Osteoblast (primary cell): ENCODE measurements at regions not wholly inside any gene's neighbourhood (a gene's known extent, or its start where the extent isn't known, plus 50 kb on each side); places are given as distances from the start of the nearest gene placed in this dataset.
"Not testable (repeated sequence)": the region's sequence is repeated elsewhere in the genome, so short reads cannot be mapped to it uniquely, and the experiment has no call there.

Experiments used
- DNase-seq: peaks from one replicate; pipeline ENCODE4 v3.0.0; 2011; ENCODE audit warnings: low spot score, mixed read lengths; ENCODE audit not compliant: insufficient read length; ENCODE audit errors: missing footprints
- H2AFZ ChIP-seq: 2 replicates; pipeline ENCODE4 v1.6.0; 2011; ENCODE audit warnings: mild to moderate bottlenecking, low read length
- H3K27ac ChIP-seq: 2 replicates; pipeline ENCODE4 v1.5.1; 2011; ENCODE audit warnings: mild to moderate bottlenecking, low read depth, low read length, moderate library complexity
- H3K27me3 ChIP-seq: 2 replicates; pipeline ENCODE4 v1.6.0; 2012; ENCODE audit warnings: mild to moderate bottlenecking, control low read depth, inconsistent platforms, low read length, moderate library complexity; ENCODE audit not compliant: insufficient read depth
- H3K36me3 ChIP-seq: 2 replicates; pipeline ENCODE4 v1.5.1; 2011; ENCODE audit warnings: mild to moderate bottlenecking, low read length, control low read depth, moderate library complexity; ENCODE audit not compliant: insufficient read depth
- H3K4me1 ChIP-seq: 2 replicates; pipeline ENCODE4 v1.5.1; 2011; ENCODE audit warnings: mild to moderate bottlenecking, low read length, control low read depth, moderate library complexity; ENCODE audit not compliant: insufficient read depth
- H3K4me2 ChIP-seq: 2 replicates; pipeline ENCODE4 v1.6.0; 2011; ENCODE audit warnings: mild to moderate bottlenecking, low read length; ENCODE audit not compliant: insufficient read depth
- H3K4me3 ChIP-seq: fragments of 200-600 bp; sonication (generic); 3 replicates; pipeline ENCODE4 v1.5.1; 2012; ENCODE audit warnings: mild to moderate bottlenecking, low read length, inconsistent platforms; ENCODE audit not compliant: insufficient read depth
- H3K79me2 ChIP-seq: 2 replicates; pipeline ENCODE4 v1.6.0; 2012; ENCODE audit warnings: mild to moderate bottlenecking, low read length, control low read depth, inconsistent platforms; ENCODE audit not compliant: insufficient read depth
- H3K9me3 ChIP-seq: 2 replicates; pipeline ENCODE4 v1.5.1; 2011; ENCODE audit warnings: low read depth, low read length, control low read depth
- H4K20me1 ChIP-seq: 2 replicates; pipeline ENCODE4 v1.6.0; 2012; ENCODE audit warnings: mild to moderate bottlenecking, low read length, control low read depth; ENCODE audit not compliant: insufficient read depth
- TF ChIP-seq, protein P1 (sequence below): IDR thresholded peaks from 2 replicates; pipeline ENCODE4 v1.5.1; 2011; ENCODE audit warnings: mild to moderate bottlenecking, low read depth, low read length, moderate library complexity; ENCODE audit errors: extremely low read depth

DNA sequence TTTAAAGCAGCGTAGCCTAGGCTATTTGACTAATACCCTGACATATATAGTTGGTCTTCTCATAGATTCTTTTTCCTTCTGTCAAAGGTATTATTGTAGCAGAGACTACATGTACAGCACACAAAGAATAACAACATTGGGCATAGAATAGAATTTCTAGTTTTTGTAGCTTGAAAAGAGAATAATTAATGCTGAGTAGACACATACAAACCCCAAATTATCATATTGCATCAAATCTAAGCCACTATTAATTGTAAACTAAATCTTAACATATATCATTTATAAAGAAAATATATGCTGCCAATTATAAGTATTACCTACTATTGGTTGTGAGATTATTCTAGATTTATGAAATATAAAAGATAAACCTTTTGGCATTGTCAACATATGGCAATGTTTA, 574.5 kb downstream of the SLCO4C1 start:
- Histone ChIP-seq H3K4me1 (no peaks in the 10 kb centered on the region), H3K27me3 (no peaks in the 10 kb centered on the region), H2AFZ (no peak overlapping the region), H4K20me1 (no peaks in the 10 kb centered on the region), H3K9me3 (no peaks in the 10 kb centered on the region), H3K79me2 (no peaks in the 10 kb centered on the region), H3K36me3 (no peaks in the 10 kb centered on the region), H3K4me3 (no peak overlapping the region), H3K4me2 (no peak overlapping the region), H3K27ac (no peak overlapping the region)
- no peak for DNase-seq
- TF ChIP-seq, protein P1, sequence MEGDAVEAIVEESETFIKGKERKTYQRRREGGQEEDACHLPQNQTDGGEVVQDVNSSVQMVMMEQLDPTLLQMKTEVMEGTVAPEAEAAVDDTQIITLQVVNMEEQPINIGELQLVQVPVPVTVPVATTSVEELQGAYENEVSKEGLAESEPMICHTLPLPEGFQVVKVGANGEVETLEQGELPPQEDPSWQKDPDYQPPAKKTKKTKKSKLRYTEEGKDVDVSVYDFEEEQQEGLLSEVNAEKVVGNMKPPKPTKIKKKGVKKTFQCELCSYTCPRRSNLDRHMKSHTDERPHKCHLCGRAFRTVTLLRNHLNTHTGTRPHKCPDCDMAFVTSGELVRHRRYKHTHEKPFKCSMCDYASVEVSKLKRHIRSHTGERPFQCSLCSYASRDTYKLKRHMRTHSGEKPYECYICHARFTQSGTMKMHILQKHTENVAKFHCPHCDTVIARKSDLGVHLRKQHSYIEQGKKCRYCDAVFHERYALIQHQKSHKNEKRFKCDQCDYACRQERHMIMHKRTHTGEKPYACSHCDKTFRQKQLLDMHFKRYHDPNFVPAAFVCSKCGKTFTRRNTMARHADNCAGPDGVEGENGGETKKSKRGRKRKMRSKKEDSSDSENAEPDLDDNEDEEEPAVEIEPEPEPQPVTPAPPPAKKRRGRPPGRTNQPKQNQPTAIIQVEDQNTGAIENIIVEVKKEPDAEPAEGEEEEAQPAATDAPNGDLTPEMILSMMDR, result no peak

DNA sequence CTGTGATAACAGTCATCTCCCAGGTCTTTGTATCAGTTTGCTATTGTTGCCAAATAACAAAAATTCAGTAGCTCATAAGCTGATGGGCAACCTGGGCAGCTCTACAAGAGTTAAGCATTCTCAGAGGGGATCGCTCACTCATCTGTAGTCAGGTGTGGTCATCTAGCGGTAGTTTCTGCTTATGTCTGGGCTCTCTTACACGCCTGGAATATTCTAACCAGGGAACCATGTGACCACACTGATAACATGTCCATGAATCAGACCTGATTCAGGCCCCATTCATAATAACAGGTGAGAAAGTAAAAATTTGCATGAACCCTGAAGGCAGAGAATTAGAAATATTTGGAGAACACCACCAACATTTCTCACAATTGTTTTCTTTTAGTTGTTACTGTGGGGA, 576.1 kb downstream of the SLCO4C1 start:
- Histone ChIP-seq H3K36me3 (no peaks in the 10 kb centered on the region), H3K79me2 (no peaks in the 10 kb centered on the region), H3K27me3 (no peaks in the 10 kb centered on the region), H2AFZ (no peak overlapping the region), H3K4me3 (no peak overlapping the region), H3K27ac (no peak overlapping the region), H3K4me2 (no peak overlapping the region), H3K4me1 (no peaks in the 10 kb centered on the region), H4K20me1 (no peaks in the 10 kb centered on the region), H3K9me3 (no peaks in the 10 kb centered on the region)
- DNase-seq, result no peak
- TF ChIP-seq, protein P1, result no peak

DNA sequence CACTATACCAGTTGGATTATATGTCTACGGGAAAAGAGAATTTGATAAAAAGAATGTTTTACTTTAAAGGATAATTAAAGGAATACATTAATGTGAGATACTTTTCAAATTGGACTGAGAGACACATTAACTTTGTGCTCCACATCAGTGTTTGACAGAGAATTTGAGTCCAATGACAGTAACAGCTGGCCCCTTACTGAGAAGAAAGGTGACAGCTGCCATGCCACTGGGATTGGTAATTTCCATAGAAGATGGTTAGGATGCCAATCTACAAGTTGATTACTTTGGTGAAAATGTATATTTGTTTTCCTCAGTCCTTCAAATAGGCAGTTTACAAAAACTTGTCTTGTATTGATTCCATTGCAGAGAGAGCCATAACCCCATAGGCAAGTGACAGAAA, 578.4 kb downstream of the SLCO4C1 start:
- H3K4me3 ChIP-seq, result no peak overlapping the region
- H3K9me3 ChIP-seq, result no peaks in the 10 kb centered on the region
- TF ChIP-seq, protein P1, result no peak
- no peaks in the 10 kb centered on the region for H3K4me1 ChIP-seq
- H3K4me2 ChIP-seq, result no peak overlapping the region
- H4K20me1 ChIP-seq, result no peaks in the 10 kb centered on the region
- H3K27me3 ChIP-seq, result no peaks in the 10 kb centered on the region
- no peaks in the 10 kb centered on the region for H3K79me2 ChIP-seq
- DNase-seq, result no peak
- H3K27ac ChIP-seq, result no peak overlapping the region
- H3K36me3 ChIP-seq, result no peaks in the 10 kb centered on the region
- H2AFZ ChIP-seq, result no peak overlapping the region

GRCh38 chr5:101716941-101717340, 579.1 kb downstream of the SLCO4C1 start:
- H4K20me1 ChIP-seq, result no peaks in the 10 kb centered on the region
- no peak overlapping the region for H2AFZ ChIP-seq
- H3K36me3 ChIP-seq, result no peaks in the 10 kb centered on the region
- H3K4me1 ChIP-seq, result no peaks in the 10 kb centered on the region
- H3K79me2 ChIP-seq, result no peaks in the 10 kb centered on the region
- no peaks in the 10 kb centered on the region for H3K9me3 ChIP-seq
- no peak overlapping the region for H3K27ac ChIP-seq
- no peak overlapping the region for H3K4me2 ChIP-seq
- no peaks in the 10 kb centered on the region for H3K27me3 ChIP-seq
- DNase-seq, result no peak
- no peak overlapping the region for H3K4me3 ChIP-seq
- TF ChIP-seq, protein P1, result no peak

DNA sequence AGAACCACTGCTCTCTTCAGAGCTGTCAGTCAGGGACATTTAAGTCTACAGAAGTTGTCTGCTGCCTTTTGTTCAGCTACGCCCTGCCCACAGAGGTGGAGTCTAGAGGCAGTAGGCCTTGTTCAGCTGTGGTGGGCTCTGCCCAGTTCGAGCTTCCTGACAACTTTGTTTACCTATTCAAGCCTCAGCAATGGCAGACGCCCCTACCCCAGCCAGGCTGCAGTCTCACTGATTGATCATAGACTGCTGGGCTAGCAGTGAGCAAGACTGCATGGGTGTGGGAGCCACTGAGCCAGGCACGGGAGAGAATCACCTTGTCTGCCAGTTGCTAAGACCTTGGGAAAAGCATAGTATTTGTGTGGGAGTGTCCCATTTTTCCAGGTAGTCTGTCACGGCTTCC, 580.3 kb downstream of the SLCO4C1 start:
- H3K36me3 ChIP-seq, H3K4me2 ChIP-seq, H3K4me1 ChIP-seq, H3K79me2 ChIP-seq, H3K4me3 ChIP-seq, H3K27ac ChIP-seq, DNase-seq, H4K20me1 ChIP-seq, H2AFZ ChIP-seq, H3K27me3 ChIP-seq, H3K9me3 ChIP-seq: not testable (repeated sequence)
